ENCODE measurements at regions not wholly inside any gene's neighbourhood (a gene's known extent, or its start where the extent isn't known, plus 50 kb on each side); places are given as distances from the start of the nearest gene placed in this dataset.
A peak's percentile ranks its signal among the peaks of the same experiment; 100 is the strongest.

- Histone ChIP-seq H3K4me3 (ENCODE audit: low read length in 2 of 2) (no peak overlapping the region), H3K36me3 (ENCODE audit: control insufficient read depth in 1 of 2, insufficient read depth in 2 of 2, low read length in 1 of 2) (no peaks in the 10 kb centered on the region), H3K27ac (ENCODE audit: low read depth in 1 of 2, low read length in 2 of 2) (no peak overlapping the region), H3K9me3 (ENCODE audit: control insufficient read depth, low read length) (no peaks in the 10 kb centered on the region), H3K4me1 (ENCODE audit: control insufficient read depth in 1 of 2, insufficient read depth in 2 of 2, low read length in 2 of 2) (no peaks in the 10 kb centered on the region), H3K27me3 (ENCODE audit: control insufficient read depth in 1 of 2, insufficient read depth in 2 of 2, low read length in 1 of 2) (no peaks in the 10 kb centered on the region)
- peak; percentile 26 for ATAC-seq (ENCODE audit: low FRiP score)
- no peak for DNase-seq
- intact Hi-C loops (cut with DNase I) = no loop called here
Measured at GRCh38 chr2:34419856-34420255, 820.8 kb upstream of the FAM98A start.

GRCh38 chr2:34416856-34417255 is 817.8 kb upstream of the FAM98A start:
- Histone ChIP-seq H3K4me1 (ENCODE audit: control insufficient read depth in 1 of 2, insufficient read depth in 2 of 2, low read length in 2 of 2) (no peaks in the 10 kb centered on the region), H3K4me3 (ENCODE audit: low read length in 2 of 2) (no peak overlapping the region), H3K27ac (ENCODE audit: low read depth in 1 of 2, low read length in 2 of 2) (no peak overlapping the region), H3K9me3 (ENCODE audit: control insufficient read depth, low read length) (no peaks in the 10 kb centered on the region), H3K36me3 (ENCODE audit: control insufficient read depth in 1 of 2, insufficient read depth in 2 of 2, low read length in 1 of 2) (no peaks in the 10 kb centered on the region), H3K27me3 (ENCODE audit: control insufficient read depth in 1 of 2, insufficient read depth in 2 of 2, low read length in 1 of 2) (no peaks in the 10 kb centered on the region)
- no peak for ATAC-seq (ENCODE audit: low FRiP score)
- DNase-seq = no peak
- WGBS, 2 donors = 21 to 28% methylated on average over 2 of the region's 2 CpGs
- intact Hi-C loops (cut with DNase I) = no loop called here

GRCh38 chr2:34414856-34415255 is 815.8 kb upstream of the FAM98A start:
- Histone ChIP-seq H3K27ac (ENCODE audit: low read depth in 1 of 2, low read length in 2 of 2) (no peak overlapping the region), H3K4me1 (ENCODE audit: control insufficient read depth in 1 of 2, insufficient read depth in 2 of 2, low read length in 2 of 2) (no peaks in the 10 kb centered on the region), H3K36me3 (ENCODE audit: control insufficient read depth in 1 of 2, insufficient read depth in 2 of 2, low read length in 1 of 2) (no peaks in the 10 kb centered on the region), H3K27me3 (ENCODE audit: control insufficient read depth in 1 of 2, insufficient read depth in 2 of 2, low read length in 1 of 2) (no peaks in the 10 kb centered on the region), H3K9me3 (ENCODE audit: control insufficient read depth, low read length) (no peaks in the 10 kb centered on the region), H3K4me3 (ENCODE audit: low read length in 2 of 2) (no peak overlapping the region)
- 40 to 56% methylated on average over 4 of the region's 4 CpGs for WGBS, 2 donors
- no peak for DNase-seq
- ATAC-seq (ENCODE audit: low FRiP score) = no peak
- intact Hi-C loops (cut with DNase I) = no loop called here

GRCh38 chr2:34408100-34408499 is 809.0 kb upstream of the FAM98A start:
- Histone ChIP-seq H3K9me3 (ENCODE audit: control insufficient read depth, low read length) (no peaks in the 10 kb centered on the region), H3K27ac (ENCODE audit: low read depth in 1 of 2, low read length in 2 of 2) (no peak overlapping the region), H3K4me3 (ENCODE audit: low read length in 2 of 2) (no peak overlapping the region), H3K4me1 (ENCODE audit: control insufficient read depth in 1 of 2, insufficient read depth in 2 of 2, low read length in 2 of 2) (no peaks in the 10 kb centered on the region), H3K27me3 (ENCODE audit: control insufficient read depth in 1 of 2, insufficient read depth in 2 of 2, low read length in 1 of 2) (no peaks in the 10 kb centered on the region), H3K36me3 (ENCODE audit: control insufficient read depth in 1 of 2, insufficient read depth in 2 of 2, low read length in 1 of 2) (no peaks in the 10 kb centered on the region)
- intact Hi-C loops (cut with DNase I) = no loop called here
- WGBS, 2 donors = 56 to 64% methylated on average over 4 of the region's 4 CpGs
- ATAC-seq (ENCODE audit: low FRiP score) = no peak
- no peak for DNase-seq

- WGBS, 2 donors = 88 to 89% methylated on average over 2 of the region's 2 CpGs
- H3K4me1 ChIP-seq (ENCODE audit: control insufficient read depth in 1 of 2, insufficient read depth in 2 of 2, low read length in 2 of 2) = no peaks in the 10 kb centered on the region
- H3K9me3 ChIP-seq (ENCODE audit: control insufficient read depth, low read length) = no peaks in the 10 kb centered on the region
- no peaks in the 10 kb centered on the region for H3K27me3 ChIP-seq (ENCODE audit: control insufficient read depth in 1 of 2, insufficient read depth in 2 of 2, low read length in 1 of 2)
- ATAC-seq (ENCODE audit: low FRiP score) (no peak), DNase-seq (no peak)
- no peaks in the 10 kb centered on the region for H3K36me3 ChIP-seq (ENCODE audit: control insufficient read depth in 1 of 2, insufficient read depth in 2 of 2, low read length in 1 of 2)
- intact Hi-C loops (cut with DNase I) = no loop called here
- no peak overlapping the region for H3K4me3 ChIP-seq (ENCODE audit: low read length in 2 of 2)
- H3K27ac ChIP-seq (ENCODE audit: low read depth in 1 of 2, low read length in 2 of 2) = no peak overlapping the region
Measured at GRCh38 chr2:34403512-34403911, 804.4 kb upstream of the FAM98A start.

- Histone ChIP-seq H3K36me3 (ENCODE audit: control insufficient read depth in 1 of 2, insufficient read depth in 2 of 2, low read length in 1 of 2) (no peaks in the 10 kb centered on the region), H3K4me1 (ENCODE audit: control insufficient read depth in 1 of 2, insufficient read depth in 2 of 2, low read length in 2 of 2) (no peaks in the 10 kb centered on the region), H3K4me3 (ENCODE audit: low read length in 2 of 2) (no peak overlapping the region), H3K9me3 (ENCODE audit: control insufficient read depth, low read length) (no peaks in the 10 kb centered on the region), H3K27me3 (ENCODE audit: control insufficient read depth in 1 of 2, insufficient read depth in 2 of 2, low read length in 1 of 2) (no peaks in the 10 kb centered on the region), H3K27ac (ENCODE audit: low read depth in 1 of 2, low read length in 2 of 2) (no peak overlapping the region)
- DNase-seq (no peak), ATAC-seq (ENCODE audit: low FRiP score) (no peak)
- intact Hi-C loops (cut with DNase I) = no loop called here
- 83 to 91% methylated on average over 3 of the region's 3 CpGs for WGBS, 2 donors
Measured at GRCh38 chr2:34402376-34402775, 803.3 kb upstream of the FAM98A start.

GRCh38 chr2:34401186-34401585 is 802.1 kb upstream of the FAM98A start:
- intact Hi-C loops (cut with DNase I) = no loop called here
- Histone ChIP-seq H3K4me1 (ENCODE audit: control insufficient read depth in 1 of 2, insufficient read depth in 2 of 2, low read length in 2 of 2) (no peaks in the 10 kb centered on the region), H3K36me3 (ENCODE audit: control insufficient read depth in 1 of 2, insufficient read depth in 2 of 2, low read length in 1 of 2) (no peaks in the 10 kb centered on the region), H3K27ac (ENCODE audit: low read depth in 1 of 2, low read length in 2 of 2) (no peak overlapping the region), H3K27me3 (ENCODE audit: control insufficient read depth in 1 of 2, insufficient read depth in 2 of 2, low read length in 1 of 2) (no peaks in the 10 kb centered on the region), H3K4me3 (ENCODE audit: low read length in 2 of 2) (no peak overlapping the region), H3K9me3 (ENCODE audit: control insufficient read depth, low read length) (no peaks in the 10 kb centered on the region)
- ATAC-seq (ENCODE audit: low FRiP score) = no peak
- WGBS, 2 donors = 87% methylated on average over 5 of the region's 5 CpGs
- DNase-seq = no peak

GRCh38 chr2:34388446-34388845 is 789.3 kb upstream of the FAM98A start:
- Histone ChIP-seq H3K9me3 (ENCODE audit: control insufficient read depth, low read length) (no peaks in the 10 kb centered on the region), H3K4me1 (ENCODE audit: control insufficient read depth in 1 of 2, insufficient read depth in 2 of 2, low read length in 2 of 2) (no peaks in the 10 kb centered on the region), H3K4me3 (ENCODE audit: low read length in 2 of 2) (no peak overlapping the region), H3K27ac (ENCODE audit: low read depth in 1 of 2, low read length in 2 of 2) (no peak overlapping the region), H3K36me3 (ENCODE audit: control insufficient read depth in 1 of 2, insufficient read depth in 2 of 2, low read length in 1 of 2) (no peaks in the 10 kb centered on the region), H3K27me3 (ENCODE audit: control insufficient read depth in 1 of 2, insufficient read depth in 2 of 2, low read length in 1 of 2) (no peaks in the 10 kb centered on the region)
- intact Hi-C loops (cut with DNase I) = no loop called here
- WGBS, 2 donors = 52 to 54% methylated on average over 2 of the region's 2 CpGs
- DNase-seq (no peak), ATAC-seq (ENCODE audit: low FRiP score) (no peak)

- H3K4me3 ChIP-seq (ENCODE audit: low read length in 2 of 2) = no peak overlapping the region
- 63 to 67% methylated on average over 3 of the region's 3 CpGs for WGBS, 2 donors
- no peaks in the 10 kb centered on the region for H3K4me1 ChIP-seq (ENCODE audit: control insufficient read depth in 1 of 2, insufficient read depth in 2 of 2, low read length in 2 of 2)
- no peaks in the 10 kb centered on the region for H3K9me3 ChIP-seq (ENCODE audit: control insufficient read depth, low read length)
- no peaks in the 10 kb centered on the region for H3K36me3 ChIP-seq (ENCODE audit: control insufficient read depth in 1 of 2, insufficient read depth in 2 of 2, low read length in 1 of 2)
- ATAC-seq (ENCODE audit: low FRiP score) (no peak), DNase-seq (no peak)
- no peaks in the 10 kb centered on the region for H3K27me3 ChIP-seq (ENCODE audit: control insufficient read depth in 1 of 2, insufficient read depth in 2 of 2, low read length in 1 of 2)
- intact Hi-C loops (cut with DNase I) = no loop called here
- H3K27ac ChIP-seq (ENCODE audit: low read depth in 1 of 2, low read length in 2 of 2) = no peak overlapping the region
Measured at GRCh38 chr2:34387536-34387935, 788.4 kb upstream of the FAM98A start.

All from aorta (tissue), 5 donors.